ENCODE measurements at regions not wholly inside any gene's neighbourhood (a gene's known extent, or its start where the extent isn't known, plus 50 kb on each side); places are given as distances from the start of the nearest gene placed in this dataset.
A peak's percentile ranks its signal among the peaks of the same experiment; 100 is the strongest.
"Not testable (repeated sequence)": the region's sequence is repeated elsewhere in the genome, so short reads cannot be mapped to it uniquely, and the experiment has no call there.

GRCh38 chr5:67842806-67843205 lies 372.8 kb upstream of the PIK3R1 start:
- Mint-ChIP-seq H3K9me3 (no peaks in the 10 kb centered on the region), H3K4me1 (no peaks in the 10 kb centered on the region), H3K27ac (no peak overlapping the region), H3K4me3 (no peak overlapping the region), H3K27me3 (peaks cover 11 to 24% of the 10 kb centered on the region in 2 donors), H3K36me3 (no peaks in the 10 kb centered on the region)
- ATAC-seq (replicated peaks) (no peak), DNase-seq (no peak)

- not testable (repeated sequence) for H3K4me1 Mint-ChIP-seq; H3K4me3 Mint-ChIP-seq; H3K27ac Mint-ChIP-seq; ATAC-seq (replicated peaks); H3K36me3 Mint-ChIP-seq; DNase-seq; H3K9me3 Mint-ChIP-seq
- peaks cover 14 to 17% of the 10 kb centered on the region in 2 donors for H3K27me3 Mint-ChIP-seq
Observed at GRCh38 chr5:67837225-67837624, 378.3 kb upstream of the PIK3R1 start.

- not testable (repeated sequence) for ATAC-seq (replicated peaks); H3K36me3 Mint-ChIP-seq; H3K9me3 Mint-ChIP-seq; H3K4me3 Mint-ChIP-seq; H3K27ac Mint-ChIP-seq; H3K4me1 Mint-ChIP-seq; DNase-seq
- H3K27me3 Mint-ChIP-seq = peaks cover 11 to 16% of the 10 kb centered on the region in 2 donors
Observed at GRCh38 chr5:67836496-67836895, 379.1 kb upstream of the PIK3R1 start.

- no peak for DNase-seq
- no peak overlapping the region for H3K4me3 Mint-ChIP-seq
- H3K27ac Mint-ChIP-seq = no peak overlapping the region
- H3K4me1 Mint-ChIP-seq = no peaks in the 10 kb centered on the region
- H3K9me3 Mint-ChIP-seq = no peaks in the 10 kb centered on the region
- no peak for ATAC-seq (replicated peaks)
- peaks cover 8 to 12% of the 10 kb centered on the region in 2 donors for H3K27me3 Mint-ChIP-seq
- H3K36me3 Mint-ChIP-seq = no peaks in the 10 kb centered on the region
Observed at GRCh38 chr5:67831048-67831447, 384.5 kb upstream of the PIK3R1 start.

GRCh38 chr5:67827541-67827940 lies 388.0 kb upstream of the PIK3R1 start:
- no peak overlapping the region for H3K4me3 Mint-ChIP-seq
- H3K27ac Mint-ChIP-seq = no peak overlapping the region
- peaks cover 0 to 2% of the 10 kb centered on the region in 2 donors for H3K9me3 Mint-ChIP-seq
- H3K27me3 Mint-ChIP-seq = peaks cover 0 to 4% of the 10 kb centered on the region in 2 donors
- DNase-seq (no peak), ATAC-seq (replicated peaks) (no peak)
- H3K36me3 Mint-ChIP-seq = no peaks in the 10 kb centered on the region
- no peaks in the 10 kb centered on the region for H3K4me1 Mint-ChIP-seq

GRCh38 chr5:67824852-67825251 lies 390.7 kb upstream of the PIK3R1 start:
- no peak for ATAC-seq (replicated peaks)
- H3K27ac Mint-ChIP-seq = no peak overlapping the region
- H3K4me3 Mint-ChIP-seq = no peak overlapping the region
- H3K9me3 Mint-ChIP-seq = peaks cover 0 to 4% of the 10 kb centered on the region in 2 donors
- H3K27me3 Mint-ChIP-seq = peaks cover 0 to 4% of the 10 kb centered on the region in 2 donors
- H3K36me3 Mint-ChIP-seq = no peaks in the 10 kb centered on the region
- no peak for DNase-seq
- H3K4me1 Mint-ChIP-seq = no peaks in the 10 kb centered on the region

- Mint-ChIP-seq H3K4me3 (no peak overlapping the region), H3K27ac (no peak overlapping the region), H3K36me3 (no peaks in the 10 kb centered on the region), H3K9me3 (peaks cover 3 to 5% of the 10 kb centered on the region in 2 donors), H3K4me1 (no peaks in the 10 kb centered on the region), H3K27me3 (peaks cover 0 to 4% of the 10 kb centered on the region in 2 donors)
- DNase-seq (no peak), ATAC-seq (replicated peaks) (no peak)
Observed at GRCh38 chr5:67817652-67818051, 397.9 kb upstream of the PIK3R1 start.

- H3K27me3 Mint-ChIP-seq = peaks cover 0 to 4% of the 10 kb centered on the region in 2 donors
- no peak overlapping the region for H3K4me3 Mint-ChIP-seq
- H3K36me3 Mint-ChIP-seq = no peaks in the 10 kb centered on the region
- H3K9me3 Mint-ChIP-seq = peaks cover 3 to 4% of the 10 kb centered on the region in 2 donors
- no peak overlapping the region for H3K27ac Mint-ChIP-seq
- H3K4me1 Mint-ChIP-seq = no peaks in the 10 kb centered on the region
- ATAC-seq (replicated peaks) (no peak), DNase-seq (no peak)
Observed at GRCh38 chr5:67816456-67816855, 399.1 kb upstream of the PIK3R1 start.

GRCh38 chr5:67815455-67816391 lies 399.8 kb upstream of the PIK3R1 start:
- no peak overlapping the region for H3K4me3 Mint-ChIP-seq
- no peak overlapping the region for H3K27ac Mint-ChIP-seq
- peaks cover 0 to 4% of the 10 kb centered on the region in 2 donors for H3K27me3 Mint-ChIP-seq
- peaks cover 3 to 4% of the 10 kb centered on the region in 2 donors for H3K9me3 Mint-ChIP-seq
- H3K4me1 Mint-ChIP-seq = no peaks in the 10 kb centered on the region
- no peak for DNase-seq
- ATAC-seq (replicated peaks) = no peak
- H3K36me3 Mint-ChIP-seq = no peaks in the 10 kb centered on the region

GRCh38 chr5:67814569-67815311 lies 400.8 kb upstream of the PIK3R1 start:
- Mint-ChIP-seq H3K27ac (no peak overlapping the region), H3K36me3 (no peaks in the 10 kb centered on the region)

GRCh38 chr5:67813877-67814539 lies 401.5 kb upstream of the PIK3R1 start:
- Mint-ChIP-seq H3K4me1 (peaks cover 2 to 12% of the 10 kb centered on the region in 2 donors), H3K4me3 (no peak overlapping the region), H3K36me3 (no peaks in the 10 kb centered on the region), H3K27me3 (peaks cover 0 to 2% of the 10 kb centered on the region in 2 donors), H3K27ac (no peak overlapping the region), H3K9me3 (peaks cover 0 to 2% of the 10 kb centered on the region in 2 donors)
- DNase-seq (no peak), ATAC-seq (replicated peaks) (no peak)

More at GRCh38 chr5:67814569-67815311, 400.8 kb upstream of the PIK3R1 start:
- ATAC-seq (replicated peaks) (no peak), DNase-seq (no peak)
- Mint-ChIP-seq H3K4me3 (no peak overlapping the region), H3K4me1 (peaks cover 0 to 5% of the 10 kb centered on the region in 2 donors), H3K9me3 (peaks cover 2 to 3% of the 10 kb centered on the region in 2 donors), H3K27me3 (peaks cover 0 to 4% of the 10 kb centered on the region in 2 donors)

GRCh38 chr5:67809589-67809988 lies 406.0 kb upstream of the PIK3R1 start:
- DNase-seq (no peak), ATAC-seq (replicated peaks) (peak; percentile 53 to 71)
- H3K27me3 Mint-ChIP-seq = no peaks in the 10 kb centered on the region
- no peak overlapping the region for H3K27ac Mint-ChIP-seq
- no peaks in the 10 kb centered on the region for H3K36me3 Mint-ChIP-seq
- peaks cover 11 to 27% of the 10 kb centered on the region in 2 donors for H3K4me1 Mint-ChIP-seq
- no peak overlapping the region for H3K4me3 Mint-ChIP-seq
- no peaks in the 10 kb centered on the region for H3K9me3 Mint-ChIP-seq

- no peaks in the 10 kb centered on the region for H3K36me3 Mint-ChIP-seq
- DNase-seq (no peak), ATAC-seq (replicated peaks) (peak in 1 of 2 donors; percentile 27)
- H3K27ac Mint-ChIP-seq = no peak overlapping the region
- H3K4me1 Mint-ChIP-seq = peaks cover 11 to 27% of the 10 kb centered on the region in 2 donors
- peaks cover 0 to 1% of the 10 kb centered on the region in 2 donors for H3K9me3 Mint-ChIP-seq
- no peaks in the 10 kb centered on the region for H3K27me3 Mint-ChIP-seq
- H3K4me3 Mint-ChIP-seq = no peak overlapping the region
Observed at GRCh38 chr5:67808340-67808739, 407.2 kb upstream of the PIK3R1 start.

GRCh38 chr5:67807439-67807888 lies 408.1 kb upstream of the PIK3R1 start:
- peak overlapping the region in 1 of 2 donors; percentile 5 for H3K4me3 Mint-ChIP-seq
- peak; percentile 67 to 69 for ATAC-seq (replicated peaks)
- H3K27me3 Mint-ChIP-seq = no peaks in the 10 kb centered on the region
- H3K36me3 Mint-ChIP-seq = no peaks in the 10 kb centered on the region
- no peak overlapping the region for H3K27ac Mint-ChIP-seq
- peaks cover 14 to 32% of the 10 kb centered on the region in 2 donors for H3K4me1 Mint-ChIP-seq
- peak; percentile 2 for DNase-seq
- H3K9me3 Mint-ChIP-seq = peaks cover 3 to 7% of the 10 kb centered on the region in 2 donors

Measured in stimulated activated naive B cell treated with anti-CD40 and anti-IgM and Interleukin-4, amounts not matched to agents 10 μg/mL and 1 μg/mL and 100 μg/mL, for 72 hours (primary cell).